DOHH2 (cell line): ENCODE measurements at regions not wholly inside any gene's neighbourhood (a gene's known extent, or its start where the extent isn't known, plus 50 kb on each side); places are given as distances from the start of the nearest gene placed in this dataset.

Source experiments
- H3F3A ChIP-seq: fragments of 200-600 bp; sonication (generic), shearing (Covaris generic); 2 replicates; pipeline ENCODE4 v1.6.0; 2016; ENCODE audit warnings: antibody characterized with exemption, mild to moderate bottlenecking; ENCODE audit not compliant: control insufficient read depth, insufficient read depth
- H3K27ac ChIP-seq: fragments of 200-600 bp; sonication (generic); 2 replicates; pipeline ENCODE4 v1.5.1; 2014; ENCODE audit warnings: low read depth, mild to moderate bottlenecking, low read length, moderate library complexity
- H3K27me3 ChIP-seq: fragments of 200-600 bp; sonication (generic); 2 replicates; pipeline ENCODE4 v1.6.1; 2014; ENCODE audit warnings: mild to moderate bottlenecking, low read length, mixed read lengths; ENCODE audit not compliant: control insufficient read depth
- H3K36me3 ChIP-seq: fragments of 200-600 bp; sonication (generic); 2 replicates; pipeline ENCODE4 v1.6.1; 2014; ENCODE audit warnings: mild to moderate bottlenecking, low read length, moderate library complexity, mixed read lengths; ENCODE audit not compliant: control insufficient read depth
- H3K4me1 ChIP-seq: fragments of 200-600 bp; sonication (generic); 2 replicates; pipeline ENCODE4 v1.6.1; 2014; ENCODE audit warnings: mild to moderate bottlenecking, low read length, mixed read lengths; ENCODE audit not compliant: control insufficient read depth
- H3K4me2 ChIP-seq: fragments of 200-600 bp; sonication (generic); 2 replicates; pipeline ENCODE4 v1.6.0; 2014; ENCODE audit warnings: mild to moderate bottlenecking, low read length, moderate library complexity
- H3K4me3 ChIP-seq: fragments of 200-600 bp; sonication (generic); 2 replicates; pipeline ENCODE4 v1.5.1; 2014; ENCODE audit warnings: mild to moderate bottlenecking, low read length, mixed read lengths
- H3K79me2 ChIP-seq: fragments of 200-600 bp; sonication (generic); 2 replicates; pipeline ENCODE4 v1.6.1; 2014; ENCODE audit warnings: mild to moderate bottlenecking, low read length, mixed read lengths; ENCODE audit not compliant: control insufficient read depth
- H3K9me2 ChIP-seq: fragments of 200-600 bp; sonication (generic); replicated peaks from 2 replicates; pipeline ENCODE4 v1.6.1; 2014; ENCODE audit warnings: mild to moderate bottlenecking, low read length, mixed read lengths; ENCODE audit not compliant: control insufficient read depth
- H3K9me3 ChIP-seq: fragments of 200-600 bp; sonication (generic); 2 replicates; pipeline ENCODE4 v1.6.1; 2014; ENCODE audit warnings: antibody characterized with exemption, low read length, mixed read lengths; ENCODE audit not compliant: control insufficient read depth, insufficient read depth
- H4K20me1 ChIP-seq: fragments of 200-600 bp; sonication (generic); 2 replicates; pipeline ENCODE4 v1.6.0; 2014; ENCODE audit warnings: low read depth, mild to moderate bottlenecking, antibody characterized with exemption, low read length, moderate library complexity; ENCODE audit not compliant: control insufficient read depth, insufficient read depth
- EZH2phosphoT487 ChIP-seq: fragments of 200-600 bp; sonication (generic); IDR thresholded peaks from 2 replicates; pipeline ENCODE4 v1.6.1; 2017; ENCODE audit warnings: borderline replicate concordance, mild to moderate bottlenecking, antibody characterized with exemption, low read length, moderate library complexity, mixed read lengths
- TF ChIP-seq, protein P1 (sequence below): fragments of 200-600 bp; sonication (generic); IDR thresholded peaks from one replicate; pipeline ENCODE4 v1.5.1; 2014; ENCODE audit warnings: antibody characterized with exemption, mild to moderate bottlenecking, low read depth, low read length; ENCODE audit not compliant: poor library complexity, severe bottlenecking

DNA sequence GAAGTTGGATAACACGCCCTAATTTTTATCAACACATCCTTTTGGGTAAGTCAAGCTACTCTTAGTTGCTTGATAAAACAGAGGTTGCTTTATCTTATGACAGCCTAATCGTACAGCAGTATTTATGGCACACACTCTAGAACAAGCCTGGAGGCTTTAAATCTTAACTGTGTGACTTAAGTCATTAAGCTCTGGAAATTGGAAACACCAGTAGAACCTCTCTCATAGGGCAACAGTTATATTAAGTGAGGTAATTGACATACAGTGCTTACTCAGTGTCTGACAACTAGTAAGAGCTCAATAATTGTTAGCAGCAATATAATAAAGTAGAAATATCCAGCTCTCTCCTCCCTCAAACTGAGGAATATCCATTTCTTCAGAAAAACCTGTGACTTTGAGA, 808.9 kb upstream of the WWC1 start:
- no peaks in the 10 kb centered on the region for H3K27me3 ChIP-seq
- H3K27ac ChIP-seq, result no peak overlapping the region
- no peaks in the 10 kb centered on the region for H4K20me1 ChIP-seq
- no peaks in the 10 kb centered on the region for H3K9me2 ChIP-seq
- H3K4me1 ChIP-seq, result no peaks in the 10 kb centered on the region
- H3K4me2 ChIP-seq, result no peak overlapping the region
- no peaks in the 10 kb centered on the region for H3K36me3 ChIP-seq
- no peaks in the 10 kb centered on the region for H3K9me3 ChIP-seq
- H3K79me2 ChIP-seq, result no peaks in the 10 kb centered on the region
- H3K4me3 ChIP-seq, result no peak overlapping the region
- TF ChIP-seq, protein P1, sequence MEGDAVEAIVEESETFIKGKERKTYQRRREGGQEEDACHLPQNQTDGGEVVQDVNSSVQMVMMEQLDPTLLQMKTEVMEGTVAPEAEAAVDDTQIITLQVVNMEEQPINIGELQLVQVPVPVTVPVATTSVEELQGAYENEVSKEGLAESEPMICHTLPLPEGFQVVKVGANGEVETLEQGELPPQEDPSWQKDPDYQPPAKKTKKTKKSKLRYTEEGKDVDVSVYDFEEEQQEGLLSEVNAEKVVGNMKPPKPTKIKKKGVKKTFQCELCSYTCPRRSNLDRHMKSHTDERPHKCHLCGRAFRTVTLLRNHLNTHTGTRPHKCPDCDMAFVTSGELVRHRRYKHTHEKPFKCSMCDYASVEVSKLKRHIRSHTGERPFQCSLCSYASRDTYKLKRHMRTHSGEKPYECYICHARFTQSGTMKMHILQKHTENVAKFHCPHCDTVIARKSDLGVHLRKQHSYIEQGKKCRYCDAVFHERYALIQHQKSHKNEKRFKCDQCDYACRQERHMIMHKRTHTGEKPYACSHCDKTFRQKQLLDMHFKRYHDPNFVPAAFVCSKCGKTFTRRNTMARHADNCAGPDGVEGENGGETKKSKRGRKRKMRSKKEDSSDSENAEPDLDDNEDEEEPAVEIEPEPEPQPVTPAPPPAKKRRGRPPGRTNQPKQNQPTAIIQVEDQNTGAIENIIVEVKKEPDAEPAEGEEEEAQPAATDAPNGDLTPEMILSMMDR, result no peak
- no peaks in the 10 kb centered on the region for H3F3A ChIP-seq

DNA sequence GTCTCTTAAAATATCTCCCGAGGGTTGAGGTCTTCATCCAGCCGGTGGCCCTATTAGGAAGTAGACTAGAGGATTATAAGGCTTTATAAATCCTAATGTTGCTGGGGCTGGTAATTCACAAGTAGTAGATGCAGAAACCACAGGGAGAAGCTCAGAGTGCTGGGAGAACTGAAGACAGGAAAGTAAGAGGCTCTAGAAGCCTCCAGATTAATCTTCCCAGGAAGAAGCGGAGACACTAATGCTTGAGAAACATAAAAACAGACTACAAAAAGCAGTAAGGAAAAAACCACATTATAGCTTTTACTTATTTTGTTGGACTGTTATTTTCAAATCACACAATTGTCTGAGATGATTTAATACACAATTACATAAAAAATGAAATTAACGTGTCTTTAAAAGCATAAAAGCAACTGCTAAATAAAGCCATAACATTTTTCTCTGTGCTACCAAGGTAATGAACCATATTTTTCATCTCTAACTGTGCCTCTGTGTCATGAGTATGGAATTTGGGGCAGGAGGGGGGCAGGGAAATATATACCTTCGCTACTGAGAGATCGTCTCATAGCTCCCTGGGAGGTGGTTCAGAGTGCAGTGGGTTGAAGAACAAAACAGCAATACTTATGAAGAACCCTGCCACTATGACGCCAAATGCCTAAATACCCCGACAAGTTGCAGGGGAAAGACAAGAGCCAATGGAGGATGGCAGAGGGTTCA, 806.2 kb upstream of the WWC1 start:
- no peak overlapping the region for H3K4me3 ChIP-seq
- no peak overlapping the region for H3K4me2 ChIP-seq
- H3K9me2 ChIP-seq, result no peaks in the 10 kb centered on the region; the same call in 1 of the 2 replicates
- H3K27me3 ChIP-seq, result no peaks in the 10 kb centered on the region
- H3K4me1 ChIP-seq, result no peaks in the 10 kb centered on the region
- H3K79me2 ChIP-seq, result no peaks in the 10 kb centered on the region
- H3K36me3 ChIP-seq, result no peaks in the 10 kb centered on the region
- H3K27ac ChIP-seq, result no peak overlapping the region
- no peak for TF ChIP-seq EZH2phosphoT487
- TF ChIP-seq, protein P1, result no peak
- no peaks in the 10 kb centered on the region for H3K9me3 ChIP-seq
- no peaks in the 10 kb centered on the region for H4K20me1 ChIP-seq
- H3F3A ChIP-seq, result no peaks in the 10 kb centered on the region

DNA sequence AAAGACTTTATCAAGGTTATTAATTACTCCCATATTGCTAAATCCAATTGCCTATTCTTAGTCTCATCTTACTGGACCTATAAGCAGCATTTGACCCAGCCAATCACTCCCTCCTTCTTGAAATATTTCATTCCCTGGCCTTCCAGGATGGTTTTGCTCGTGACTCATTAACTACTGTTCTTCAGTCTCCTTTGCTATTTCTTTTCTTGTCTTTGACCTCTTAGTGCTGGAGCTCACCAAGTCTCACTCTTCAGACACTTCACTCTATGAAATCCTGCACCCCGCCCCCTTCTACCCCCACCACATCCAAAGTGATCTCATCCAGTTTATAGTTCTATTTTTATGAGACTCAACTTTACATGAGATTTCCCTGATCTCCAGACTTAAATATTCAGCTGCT, 803.1 kb upstream of the WWC1 start:
- no peaks in the 10 kb centered on the region for H3F3A ChIP-seq
- H4K20me1 ChIP-seq, result no peaks in the 10 kb centered on the region
- TF ChIP-seq, protein P1, result no peak
- no peak for TF ChIP-seq EZH2phosphoT487
- no peak overlapping the region for H3K4me2 ChIP-seq
- no peak overlapping the region for H3K4me3 ChIP-seq
- no peaks in the 10 kb centered on the region for H3K27me3 ChIP-seq
- H3K36me3 ChIP-seq, result no peaks in the 10 kb centered on the region
- no peaks in the 10 kb centered on the region; the same call in 1 of the 2 replicates for H3K9me2 ChIP-seq
- no peaks in the 10 kb centered on the region for H3K4me1 ChIP-seq
- H3K9me3 ChIP-seq, result no peaks in the 10 kb centered on the region
- no peak overlapping the region for H3K27ac ChIP-seq
- H3K79me2 ChIP-seq, result no peaks in the 10 kb centered on the region
